K562 (cell line): ENCODE measurements at regions not wholly inside any gene's neighbourhood (a gene's known extent, or its start where the extent isn't known, plus 50 kb on each side); places are given as distances from the start of the nearest gene placed in this dataset.

ENCODE experiments used
- ELF4 ChIP-seq: fragments of 450-650 bp; formaldehyde crosslinking; IDR thresholded peaks from 2 replicates; pipeline ENCODE4 v1.4.0; 2022; ENCODE audit warnings: missing genetic modification characterization
- TCF3 ChIP-seq: sonication (generic); formaldehyde crosslinking; IDR thresholded peaks from 2 replicates; pipeline ENCODE4 v1.4.0; 2020; ENCODE audit warnings: mild to moderate bottlenecking, missing genetic modification reagents
- ZNF407 ChIP-seq: fragments of 450-650 bp; IDR thresholded peaks from 2 replicates; pipeline ENCODE4 v1.6.1; 2016; ENCODE audit warnings: low read depth

DNA sequence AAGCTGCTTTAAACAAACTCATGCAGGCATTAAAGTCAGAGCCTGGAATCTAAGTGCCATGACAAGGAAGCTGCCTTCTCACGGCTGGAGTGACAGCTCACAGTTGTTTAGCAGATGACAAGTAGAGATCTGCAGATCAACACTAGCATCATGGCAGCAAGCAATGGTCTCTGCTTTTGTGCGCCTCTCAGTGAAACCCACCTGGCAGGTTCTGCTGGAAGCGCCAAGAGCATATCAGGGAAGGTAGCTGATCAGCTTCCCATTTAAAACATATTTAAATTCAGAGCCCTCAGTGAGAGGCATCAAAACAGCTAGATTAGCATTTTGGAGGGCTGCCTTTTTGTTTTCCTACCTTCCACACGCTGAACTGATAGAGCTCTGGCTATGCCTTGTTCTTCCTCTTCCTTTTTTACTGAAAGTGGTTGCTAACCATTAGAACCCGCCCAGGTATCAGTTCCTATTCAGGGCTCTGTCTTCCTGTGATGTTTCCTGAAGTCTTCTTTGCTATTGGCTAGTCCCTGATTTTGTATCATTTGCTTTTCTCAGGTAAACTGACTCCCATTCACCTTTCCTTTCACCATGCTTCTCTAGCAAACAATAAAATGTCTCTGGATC, 70.8 kb downstream of the TMEM200C start (continued):
- no peak for TF ChIP-seq ZNF407
- TF ChIP-seq TCF3 = no peak
- TF ChIP-seq ELF4 (CRISPR knock-in tag) = no peak
